ENCODE measurements at regions not wholly inside any gene's neighbourhood (a gene's known extent, or its start where the extent isn't known, plus 50 kb on each side); places are given as distances from the start of the nearest gene placed in this dataset.
"Not testable (repeated sequence)": the region's sequence is repeated elsewhere in the genome, so short reads cannot be mapped to it uniquely, and the experiment has no call there.

DNA sequence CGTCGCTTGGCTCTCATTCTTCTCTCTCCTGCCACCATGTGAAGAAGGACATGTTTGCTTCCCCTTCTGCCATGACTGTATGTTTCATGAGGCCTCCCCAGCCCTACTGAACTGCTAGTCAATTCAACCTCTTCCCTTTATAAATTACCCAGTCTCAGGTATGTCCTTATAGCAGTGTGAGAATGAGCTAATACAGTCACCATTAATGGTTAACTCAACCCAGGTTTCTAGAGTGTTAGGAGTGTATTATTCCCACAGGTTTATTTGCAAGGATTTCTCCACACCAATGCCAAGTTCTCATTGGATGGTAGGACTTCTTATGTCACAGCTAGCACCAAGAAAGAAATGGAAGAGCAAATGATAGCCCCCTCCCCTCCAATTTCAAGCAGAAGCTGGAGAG, 71.9 kb downstream of the DYNAP start:
- H3K4me3 ChIP-seq (ENCODE audit: low read length): no peak overlapping the region
- no peak for TF ChIP-seq ZNF274 (IDR thresholded peaks at IDR 0.05; ENCODE audit: low read depth, low read length)

GRCh38 chr18:54669701-54670100, 78.7 kb downstream of the DYNAP start:
- H3K4me3 ChIP-seq (ENCODE audit: low read length): not testable (repeated sequence)

DNA sequence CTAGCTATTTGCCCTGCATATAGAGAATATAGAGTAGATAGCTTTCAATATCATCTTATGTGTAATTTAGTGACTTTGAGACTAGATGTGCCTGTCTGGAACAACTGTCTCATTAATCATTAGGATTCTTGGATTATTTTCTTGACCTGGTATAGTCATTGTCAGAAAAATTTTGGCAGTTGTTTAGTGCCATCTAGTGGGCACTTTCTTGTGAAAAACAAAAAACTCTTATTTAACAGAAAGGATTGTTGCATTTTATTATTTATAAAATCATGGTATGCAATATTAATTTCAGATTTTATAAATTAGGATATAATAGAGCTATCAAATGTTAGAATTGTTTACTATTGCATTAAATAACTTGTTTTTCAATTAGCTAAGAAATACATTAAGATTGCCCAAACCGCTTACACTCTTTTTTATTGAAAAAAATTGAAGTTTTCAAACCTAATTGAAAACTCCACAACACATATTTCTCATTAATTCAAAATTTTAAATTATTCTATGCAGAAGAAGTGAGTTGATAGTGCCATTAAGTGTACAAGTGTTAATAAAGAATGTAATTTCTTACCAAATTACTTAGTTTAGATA, 80.3 kb downstream of the DYNAP start:
- no peak for TF ChIP-seq ZNF274 (IDR thresholded peaks at IDR 0.05; ENCODE audit: low read depth, low read length)
- H3K4me3 ChIP-seq (ENCODE audit: low read length): no peak overlapping the region

DNA sequence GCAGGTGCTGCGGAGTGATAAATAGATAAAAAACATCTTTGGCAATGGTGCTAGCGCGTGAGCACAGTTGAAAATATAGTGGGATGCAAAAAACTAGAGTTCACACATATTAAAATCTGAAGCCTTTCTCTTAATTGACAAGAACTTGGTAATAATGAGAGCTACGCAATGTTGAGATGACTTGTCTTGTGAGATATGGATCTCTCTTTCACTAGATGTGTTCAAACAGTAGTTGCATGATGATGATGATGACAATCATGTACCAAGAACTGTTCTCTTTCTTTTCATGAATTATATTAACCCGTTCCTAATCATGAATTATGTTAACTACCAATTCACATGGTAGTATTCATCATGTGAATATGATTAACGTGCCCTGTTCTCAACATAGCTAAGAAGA, 81.1 kb downstream of the DYNAP start:
- no peak for TF ChIP-seq ZNF274 (IDR thresholded peaks at IDR 0.05; ENCODE audit: low read depth, low read length)
- H3K4me3 ChIP-seq (ENCODE audit: low read length): no peak overlapping the region

DNA sequence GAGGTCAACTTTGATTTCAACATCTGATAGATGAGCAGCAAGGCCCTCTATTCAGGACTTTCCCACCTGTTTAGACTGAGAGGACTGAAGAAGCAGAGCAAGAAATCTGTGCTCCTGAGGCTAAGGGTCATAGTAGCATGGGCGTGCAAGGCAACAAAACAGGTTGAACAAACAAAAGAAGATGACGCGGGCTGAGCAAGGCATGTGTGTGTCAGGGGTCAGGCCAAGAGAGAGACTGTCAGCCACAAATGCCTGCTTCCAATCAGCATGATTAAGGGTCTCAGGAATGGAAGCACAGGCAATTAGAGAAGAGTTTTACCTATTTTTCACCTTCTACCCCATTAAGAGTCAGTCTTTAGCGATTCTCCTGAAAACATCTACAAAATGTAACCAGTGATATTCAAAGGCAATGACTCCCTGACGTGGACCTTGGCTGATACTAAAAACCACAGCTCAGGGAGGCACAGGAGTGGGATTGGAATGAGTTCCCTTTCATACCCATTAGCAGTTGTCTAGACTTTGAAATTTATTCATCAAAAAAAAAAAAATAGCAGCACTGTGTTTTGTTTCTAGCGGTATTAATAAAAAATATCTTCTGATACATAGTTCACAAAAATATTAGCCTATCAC, 81.9 kb downstream of the DYNAP start:
- no peak for TF ChIP-seq ZNF274 (IDR thresholded peaks at IDR 0.05; ENCODE audit: low read depth, low read length)
- no peak overlapping the region for H3K4me3 ChIP-seq (ENCODE audit: low read length)

DNA sequence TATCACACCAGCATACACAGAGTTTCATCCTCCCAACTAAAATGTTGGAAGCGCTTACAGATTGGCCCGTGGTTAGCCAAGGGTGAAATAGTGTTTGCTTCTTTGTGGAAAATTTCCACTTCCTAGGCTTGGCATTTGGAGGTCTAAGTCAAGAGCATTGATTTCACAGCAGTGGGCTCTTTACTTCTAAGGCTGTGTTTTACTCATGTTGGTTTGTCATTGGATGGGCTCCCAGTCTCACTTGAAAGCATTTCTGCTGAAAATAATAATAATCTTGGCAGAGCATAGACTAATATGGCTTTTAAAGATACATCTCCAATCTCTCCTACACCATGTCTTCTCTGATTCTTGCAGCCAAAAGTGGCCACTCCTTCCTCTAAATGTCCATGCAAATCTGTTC, 82.9 kb downstream of the DYNAP start:
- TF ChIP-seq ZNF274 (IDR thresholded peaks at IDR 0.05; ENCODE audit: low read depth, low read length): no peak
- no peak overlapping the region for H3K4me3 ChIP-seq (ENCODE audit: low read length)

GRCh38 chr18:54675076-54675475, 84.0 kb downstream of the DYNAP start:
- no peak overlapping the region for H3K4me3 ChIP-seq (ENCODE audit: low read length)
- TF ChIP-seq ZNF274 (IDR thresholded peaks at IDR 0.05; ENCODE audit: low read depth, low read length): no peak

DNA sequence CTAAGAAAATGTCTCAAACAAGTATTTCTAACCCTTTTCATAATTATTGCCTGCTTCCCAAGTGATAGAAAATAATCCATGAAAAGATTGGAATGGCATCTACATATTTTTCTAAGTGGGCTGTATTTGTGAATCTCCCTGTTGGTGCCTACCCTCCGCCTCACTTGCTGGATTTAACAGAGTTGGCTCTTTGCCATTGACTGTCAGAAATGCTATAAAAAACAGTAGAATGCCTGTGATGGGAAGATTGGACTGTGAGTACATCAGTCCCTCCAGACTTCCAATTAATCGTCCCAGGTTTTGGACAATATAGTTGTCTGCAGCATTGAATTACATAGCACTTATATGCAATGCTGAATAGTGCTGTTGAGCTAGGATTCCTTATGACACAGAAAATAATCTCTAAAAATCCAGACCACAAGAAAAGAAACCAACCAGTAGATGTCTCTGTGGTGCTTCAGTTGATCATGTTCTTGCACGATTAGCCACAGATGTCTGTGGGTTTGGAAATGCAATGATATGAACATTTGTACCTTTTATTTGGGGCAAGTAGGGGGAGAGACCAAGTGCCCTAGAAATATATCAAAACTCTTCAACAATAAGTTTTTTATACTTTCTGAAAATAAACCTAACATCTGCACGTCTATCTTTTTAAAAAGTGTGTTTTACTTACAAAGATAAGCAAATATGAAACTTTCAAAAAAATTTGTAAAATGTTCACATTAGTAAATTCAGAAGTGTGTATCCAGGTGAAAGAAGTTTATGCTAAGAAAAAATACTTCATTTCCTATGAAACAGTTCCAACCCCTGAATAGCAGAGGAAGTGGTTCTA, 88.5 kb downstream of the DYNAP start:
- TF ChIP-seq ZNF274 (IDR thresholded peaks at IDR 0.05; ENCODE audit: low read depth, low read length): no peak
- H3K4me3 ChIP-seq (ENCODE audit: low read length): no peak overlapping the region

- TF ChIP-seq ZNF274 (IDR thresholded peaks at IDR 0.05; ENCODE audit: low read depth, low read length): no peak
- no peak overlapping the region for H3K4me3 ChIP-seq (ENCODE audit: low read length)
These were observed 93.7 kb downstream of the DYNAP start for GRCh38 chr18:54684784-54685183.

- TF ChIP-seq ZNF274 (IDR thresholded peaks at IDR 0.05; ENCODE audit: low read depth, low read length): no peak
- no peak overlapping the region for H3K4me3 ChIP-seq (ENCODE audit: low read length)
These were observed 98.3 kb downstream of the DYNAP start for GRCh38 chr18:54689319-54689718.

- no peak for TF ChIP-seq ZNF274 (IDR thresholded peaks at IDR 0.05; ENCODE audit: low read depth, low read length)
- H3K4me3 ChIP-seq (ENCODE audit: low read length): no peak overlapping the region
These were observed 99.2 kb downstream of the DYNAP start for GRCh38 chr18:54690198-54690597.

- TF ChIP-seq ZNF274 (IDR thresholded peaks at IDR 0.05; ENCODE audit: low read depth, low read length): no peak
- H3K4me3 ChIP-seq (ENCODE audit: low read length): no peak overlapping the region
These were observed 101.4 kb downstream of the DYNAP start for GRCh38 chr18:54692463-54692862.

GRCh38 chr18:54696616-54697293, 105.7 kb downstream of the DYNAP start:
- H3K4me3 ChIP-seq (ENCODE audit: low read length): no peak overlapping the region
- TF ChIP-seq ZNF274 (IDR thresholded peaks at IDR 0.05; ENCODE audit: low read depth, low read length): no peak

- TF ChIP-seq ZNF274 (IDR thresholded peaks at IDR 0.05; ENCODE audit: low read depth, low read length): no peak
- no peak overlapping the region for H3K4me3 ChIP-seq (ENCODE audit: low read length)
These were observed 109.5 kb downstream of the DYNAP start for GRCh38 chr18:54700580-54700979.

- no peak for TF ChIP-seq ZNF274 (IDR thresholded peaks at IDR 0.05; ENCODE audit: low read depth, low read length)
- no peak overlapping the region for H3K4me3 ChIP-seq (ENCODE audit: low read length)
These were observed 111.6 kb downstream of the DYNAP start for GRCh38 chr18:54702686-54703085.
